Suppressor macrophage treated with lipopolysaccharide for 4 hours (primary cell): ENCODE measurements at regions not wholly inside any gene's neighbourhood (a gene's known extent, or its start where the extent isn't known, plus 50 kb on each side); places are given as distances from the start of the nearest gene placed in this dataset.
A peak's percentile ranks its signal among the peaks of the same experiment; 100 is the strongest.
"Not testable (repeated sequence)": the region's sequence is repeated elsewhere in the genome, so short reads cannot be mapped to it uniquely, and the experiment has no call there.

Experiments
- DNase-seq: peaks from one replicate; pipeline ENCODE4 v3.0.0-alpha.2; 2020

DNA sequence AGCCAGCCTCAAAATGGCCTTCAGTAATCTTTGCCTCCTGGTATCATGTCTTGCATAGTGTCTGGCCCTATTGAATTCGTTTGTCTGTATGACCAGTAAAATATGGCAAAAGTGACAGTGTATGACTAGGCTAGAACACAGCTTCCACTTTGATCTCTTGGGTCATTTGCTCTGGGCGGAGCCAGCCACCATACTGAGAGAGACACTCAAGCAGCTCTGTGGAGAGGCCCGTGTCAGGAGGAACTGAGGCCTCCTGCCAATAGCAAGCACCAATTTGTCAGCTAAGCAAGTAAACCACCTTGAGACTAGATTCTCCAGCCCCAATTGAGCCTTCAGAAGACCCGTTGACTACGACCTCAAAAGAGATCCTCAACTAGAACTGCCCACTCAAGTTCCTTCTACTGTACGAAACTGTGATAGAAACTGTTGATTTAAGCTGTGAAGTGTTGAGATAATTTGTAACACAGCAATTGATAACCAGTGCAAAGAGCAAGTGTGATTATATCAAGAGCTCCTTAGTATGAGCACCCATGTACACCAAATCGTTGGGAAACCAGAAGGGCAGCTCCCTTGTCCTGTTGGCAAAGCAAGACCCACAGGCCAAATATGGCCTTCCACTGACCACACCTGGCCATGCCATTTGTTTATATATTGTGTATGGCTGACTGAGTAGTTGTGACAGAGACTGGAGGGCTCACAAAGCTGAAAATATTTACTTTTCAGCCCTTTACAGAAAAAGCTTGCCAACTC lies 52.7 kb upstream of the SERBP1 start:
- no peak for DNase-seq

DNA sequence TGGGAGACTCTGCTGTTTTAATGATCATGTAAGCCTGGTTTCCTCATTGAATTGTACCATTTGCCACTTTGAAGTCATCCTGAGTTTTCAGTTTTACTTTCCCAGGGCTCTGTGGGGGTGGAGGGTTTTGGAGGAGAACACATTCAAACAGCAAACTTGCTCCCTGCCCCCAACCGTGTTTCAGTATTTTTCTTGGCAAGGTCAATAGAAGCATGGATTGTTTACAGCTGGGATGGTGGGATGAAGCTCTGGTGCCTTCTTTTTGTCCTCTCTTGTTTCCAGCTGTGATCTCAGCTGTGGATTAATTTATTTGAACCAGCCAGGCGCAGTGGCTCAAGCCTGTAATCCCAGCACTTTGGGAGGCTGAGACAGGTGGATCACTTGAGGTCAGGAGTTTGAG lies 54.3 kb upstream of the SERBP1 start:
- no peak for DNase-seq

DNA sequence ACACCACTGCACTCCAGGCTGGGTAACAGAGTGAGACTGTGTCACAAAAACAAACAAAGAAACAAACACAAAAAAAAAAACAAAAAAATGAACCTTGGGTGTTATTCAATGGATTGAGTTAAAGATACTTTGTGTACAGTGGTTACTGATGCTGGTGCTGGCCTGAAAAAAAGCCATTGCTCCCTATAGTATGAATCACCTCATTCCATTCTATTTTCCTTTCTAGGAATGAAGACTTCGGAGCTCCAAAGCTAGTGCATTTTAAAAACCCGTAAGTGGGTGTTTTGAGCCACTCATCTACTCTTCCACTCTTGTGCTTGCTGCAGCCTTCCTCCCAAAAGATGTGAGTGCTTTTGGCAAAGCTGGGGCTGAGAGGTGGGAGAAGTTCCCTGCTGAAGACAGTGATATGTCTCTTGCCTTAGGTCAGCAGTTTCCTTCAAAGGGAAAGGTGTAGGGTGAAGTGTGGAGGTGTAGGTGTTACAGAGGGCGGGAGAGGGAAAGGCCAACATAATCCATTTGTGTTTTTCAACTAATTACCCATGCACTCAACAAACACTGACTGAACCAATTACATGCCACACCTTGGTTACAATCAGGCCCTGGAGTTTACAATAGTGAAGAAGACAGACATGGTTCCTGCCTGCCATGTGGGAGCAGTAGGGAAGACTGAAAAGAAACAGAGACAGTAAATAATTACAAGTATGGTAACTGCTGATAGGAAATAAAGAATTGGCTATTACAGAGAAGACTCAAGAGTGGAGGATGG lies 55.0 kb upstream of the SERBP1 start:
- no peak for DNase-seq

DNA sequence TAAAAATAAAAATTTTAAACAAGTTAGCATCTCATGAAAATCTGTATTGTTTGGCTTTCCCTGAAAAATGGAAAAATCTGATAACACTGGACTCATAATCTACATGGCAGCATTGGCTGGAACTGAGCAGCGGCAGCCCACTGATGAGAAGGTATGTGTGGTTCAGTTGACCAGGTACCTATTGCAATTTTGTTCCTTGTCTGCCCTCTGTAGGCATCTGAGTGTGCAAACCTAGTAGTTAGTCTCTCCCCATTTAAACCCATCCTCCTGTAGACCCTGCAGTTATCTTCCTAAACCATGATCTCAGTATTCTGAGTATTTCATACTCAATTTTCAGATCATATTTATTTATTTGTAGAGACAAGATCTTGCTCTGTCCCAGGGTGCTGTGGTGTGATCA lies 59.4 kb upstream of the SERBP1 start:
- DNase-seq: no peak

DNA sequence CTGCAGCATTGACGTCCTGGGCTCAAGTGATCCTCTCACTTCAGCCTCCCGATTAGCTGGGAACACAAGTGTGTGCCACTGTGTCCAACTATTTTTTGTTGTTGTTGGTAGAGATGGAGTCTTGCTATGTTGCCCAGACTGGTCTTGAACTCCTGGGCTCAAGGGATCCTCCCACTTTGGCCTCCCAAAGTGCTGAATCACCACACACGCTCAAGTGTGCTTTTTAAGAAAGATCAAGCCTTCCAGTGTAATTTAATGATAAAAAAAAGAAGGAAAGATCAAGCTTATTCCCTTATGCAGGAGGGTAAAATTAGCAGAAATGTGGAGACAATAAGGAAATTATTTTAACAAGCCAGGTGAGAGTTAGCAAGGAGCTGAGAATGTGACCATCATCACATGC lies 61.1 kb upstream of the SERBP1 start:
- no peak for DNase-seq

DNA sequence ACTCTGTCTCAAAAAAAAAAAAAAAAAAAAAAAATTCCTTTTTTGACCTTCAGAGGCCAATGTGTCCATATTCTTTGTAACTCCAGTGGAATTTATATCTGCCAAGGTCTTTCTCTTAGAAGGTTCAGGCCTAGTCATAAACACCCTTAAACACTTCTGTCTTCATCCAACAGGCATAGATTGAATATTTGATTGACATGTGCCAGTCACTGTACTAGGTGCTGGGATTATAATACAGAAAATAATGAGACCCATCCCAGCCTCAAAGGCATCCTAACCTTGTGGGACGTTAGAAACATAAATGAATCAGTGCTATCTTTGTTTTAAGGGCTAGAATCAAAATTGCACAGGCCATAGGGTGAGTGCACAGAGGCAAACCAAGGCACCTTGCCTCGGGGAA lies 62.9 kb upstream of the SERBP1 start:
- DNase-seq: no peak

DNA sequence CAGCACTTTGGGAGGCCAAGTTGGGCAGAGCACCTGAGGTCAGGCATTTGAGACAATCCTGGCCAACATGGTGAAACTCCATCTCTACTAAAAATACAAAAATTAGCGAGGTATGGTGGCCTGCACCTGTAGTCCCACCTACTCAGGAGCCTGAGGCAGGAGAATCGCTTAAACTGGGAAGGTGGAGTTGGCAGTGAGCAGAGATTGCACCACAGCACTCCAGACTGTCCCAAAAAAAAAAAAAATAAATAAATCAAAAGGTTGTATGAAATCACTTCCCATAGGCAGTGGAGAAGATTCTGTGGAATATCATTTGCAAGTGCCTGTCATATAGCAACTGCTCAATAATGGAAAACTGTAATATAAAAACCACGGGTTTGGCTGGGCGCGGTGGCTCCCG lies 65.1 kb upstream of the SERBP1 start:
- no peak for DNase-seq

DNA sequence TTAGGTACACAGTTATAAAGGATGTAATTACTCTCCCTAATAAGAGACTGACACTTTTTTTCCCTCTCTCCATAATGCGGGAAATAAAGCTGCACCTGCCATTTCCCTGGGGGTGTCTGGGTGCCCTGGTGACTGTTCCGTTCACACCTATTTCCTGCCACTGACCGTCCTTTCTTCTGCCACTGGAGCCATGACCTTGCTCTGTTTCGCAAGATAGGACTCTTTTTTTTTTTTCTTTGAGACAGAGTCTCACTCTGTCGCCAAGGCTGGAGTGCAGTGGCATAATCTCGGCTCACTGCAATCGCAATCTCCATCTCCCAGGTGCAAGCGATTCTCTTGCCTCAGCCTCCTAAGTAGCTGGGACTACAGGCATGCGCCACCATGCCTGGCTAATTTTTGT lies 66.1 kb upstream of the SERBP1 start:
- no peak for DNase-seq

DNA sequence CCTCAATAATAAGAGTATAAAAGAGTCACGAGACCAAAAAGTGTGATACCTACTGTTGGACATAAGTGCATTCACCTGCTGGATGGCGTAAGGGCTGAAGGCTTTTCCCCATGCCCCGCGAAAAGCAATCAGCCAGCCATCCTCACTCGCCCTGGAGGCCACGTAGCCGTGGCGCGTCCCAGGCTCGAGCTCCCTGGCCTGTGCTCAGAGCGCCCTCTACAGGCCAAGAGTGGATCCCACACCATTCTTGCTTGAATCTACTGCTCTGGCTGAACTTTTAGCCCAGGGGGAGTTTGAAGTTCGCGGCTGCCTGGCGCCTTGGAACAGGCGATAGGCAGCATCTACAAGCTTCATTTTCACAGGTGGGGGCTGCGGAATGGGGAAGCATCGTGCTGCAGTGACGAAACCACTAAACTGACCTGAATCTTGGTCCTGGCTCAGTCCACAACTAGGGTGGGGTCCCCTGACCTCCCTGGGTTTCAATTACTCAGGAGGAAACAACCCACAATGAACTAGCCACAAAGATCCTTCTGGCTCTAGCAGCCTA lies 70.3 kb upstream of the SERBP1 start:
- DNase-seq: peak; percentile 92

DNA sequence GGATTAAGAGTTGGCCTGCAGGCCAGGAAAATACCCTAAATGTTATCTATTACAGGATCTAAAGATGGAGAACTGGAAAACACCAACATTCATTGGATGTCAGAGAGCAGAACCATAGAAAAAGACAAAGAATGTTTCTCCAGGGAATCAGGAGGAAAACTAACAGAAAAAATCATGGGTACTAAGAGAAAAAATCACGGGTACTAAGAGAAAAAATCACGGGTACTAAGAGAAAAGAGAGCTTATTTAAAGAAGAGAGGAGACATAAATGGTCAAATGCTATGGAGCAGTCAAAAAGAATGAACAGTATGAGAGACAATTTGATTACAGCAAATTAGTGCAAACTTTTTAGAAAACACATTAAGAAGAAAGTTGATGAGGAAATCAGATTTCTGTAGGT lies 73.8 kb upstream of the SERBP1 start:
- no peak for DNase-seq

DNA sequence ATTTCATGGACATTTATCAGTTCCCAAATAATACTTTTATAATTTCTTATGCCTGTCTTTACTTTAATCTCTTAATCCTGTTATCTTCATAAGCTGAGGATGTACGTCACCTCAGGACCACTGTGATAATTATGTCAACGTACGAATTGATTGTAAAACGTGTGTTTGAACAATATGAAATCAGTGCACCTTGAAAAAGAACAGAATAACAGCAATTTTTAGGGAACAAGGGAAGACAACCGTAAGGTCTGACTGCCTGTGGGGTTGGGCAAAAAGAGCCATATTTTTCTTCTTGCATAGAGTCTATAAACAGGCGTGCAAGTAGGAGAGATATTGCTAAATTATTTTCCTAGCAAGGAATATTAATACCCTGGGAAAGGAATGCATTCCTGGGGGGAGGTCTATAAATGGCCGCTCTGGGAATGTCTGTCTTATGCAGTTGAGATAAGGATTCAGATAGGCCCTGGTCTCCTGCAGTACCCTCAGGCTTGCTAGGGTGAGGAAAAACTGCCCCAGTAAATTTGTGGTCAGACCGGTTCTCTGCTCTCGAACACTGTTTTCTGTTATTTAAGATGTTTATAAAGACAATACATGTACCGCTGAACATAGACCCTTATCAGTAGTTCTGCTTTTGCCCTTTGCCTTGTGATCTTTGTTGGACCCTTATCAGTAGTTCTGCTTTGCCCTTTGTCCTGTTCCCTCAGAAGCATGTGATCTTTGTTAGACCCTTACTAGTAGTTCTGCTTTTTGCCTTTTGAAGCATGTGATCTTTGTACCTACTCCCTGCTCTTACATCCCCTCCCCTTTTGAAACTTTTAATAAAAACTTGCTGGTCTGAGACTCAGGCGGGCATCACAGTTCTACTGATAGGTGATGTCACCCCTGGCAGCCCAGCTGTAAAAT lies 83.4 kb upstream of the SERBP1 start:
- not testable (repeated sequence) for DNase-seq

DNA sequence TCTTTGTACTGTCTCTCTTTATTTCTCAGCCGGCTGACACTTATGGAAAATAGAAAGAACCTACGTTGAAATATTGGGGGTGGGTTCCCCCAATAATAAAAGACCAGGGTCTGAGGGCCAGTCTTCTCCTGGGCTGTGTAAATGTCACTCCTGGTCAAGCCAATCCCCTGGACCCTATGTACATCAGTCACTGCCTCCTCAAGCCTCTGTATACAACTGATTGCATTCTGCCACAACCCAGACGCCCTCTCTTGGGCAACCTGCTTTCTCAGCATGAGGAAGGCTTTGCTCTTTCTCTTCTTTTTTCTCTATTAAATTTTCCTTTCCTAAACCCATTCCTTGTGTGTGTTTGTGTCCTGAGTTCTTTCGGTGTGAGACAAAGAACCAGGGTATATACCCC lies 84.1 kb upstream of the SERBP1 start:
- DNase-seq: no peak

DNA sequence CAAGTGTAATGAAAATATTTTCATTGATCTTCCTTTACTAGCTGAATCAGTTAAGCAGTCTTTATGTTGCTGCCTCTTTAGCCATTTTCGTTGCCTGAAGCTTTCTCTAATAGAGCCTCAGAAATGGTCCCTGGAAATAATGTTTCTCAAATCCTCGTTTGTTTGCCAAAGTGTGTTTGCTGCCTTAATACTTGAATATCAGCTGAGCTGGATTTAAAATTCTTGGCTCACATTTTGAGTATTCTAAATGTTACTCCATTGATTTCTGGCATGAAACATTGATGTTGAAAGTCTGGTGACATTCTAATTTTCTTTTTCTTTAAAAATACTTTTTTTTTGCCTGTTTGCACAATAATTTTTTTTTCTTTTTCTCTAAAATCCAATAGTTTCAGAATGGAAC lies 84.6 kb upstream of the SERBP1 start:
- DNase-seq: no peak

DNA sequence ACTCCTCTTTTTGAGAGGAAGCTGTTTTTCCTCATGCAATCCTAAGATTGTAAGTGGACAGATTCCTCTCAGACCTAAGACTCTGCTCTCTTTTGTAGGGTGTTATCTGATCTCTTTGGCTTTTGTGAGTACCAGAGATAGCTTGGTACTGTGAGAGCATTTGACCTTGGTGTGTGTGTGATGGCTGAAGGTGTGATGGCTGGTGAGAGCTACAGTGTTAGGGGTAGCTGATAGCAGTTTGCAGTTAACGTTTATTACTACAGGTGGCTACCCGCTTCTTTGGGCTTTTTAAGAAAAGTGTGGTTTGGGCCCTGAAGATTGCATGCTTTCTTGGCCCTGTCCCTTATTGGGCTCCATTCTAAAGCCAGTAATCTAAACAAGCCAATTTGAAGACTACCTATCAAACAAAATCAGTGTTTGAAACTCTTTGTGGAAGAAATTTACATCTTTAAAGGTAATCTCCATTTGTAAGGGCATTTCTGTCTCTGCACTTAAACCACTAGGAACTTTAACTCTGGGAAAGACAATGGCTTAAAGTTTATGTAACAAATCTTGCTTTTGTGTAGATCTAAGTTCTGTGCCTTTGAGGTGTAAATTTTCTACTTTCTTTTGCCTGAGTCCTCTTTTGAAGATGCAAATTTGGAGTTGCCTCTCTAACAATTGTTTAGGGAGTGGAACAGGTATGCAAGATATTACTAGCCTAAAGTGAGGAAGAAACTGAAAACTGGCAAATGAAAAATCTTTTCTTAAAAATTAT lies 85.3 kb upstream of the SERBP1 start:
- no peak for DNase-seq

DNA sequence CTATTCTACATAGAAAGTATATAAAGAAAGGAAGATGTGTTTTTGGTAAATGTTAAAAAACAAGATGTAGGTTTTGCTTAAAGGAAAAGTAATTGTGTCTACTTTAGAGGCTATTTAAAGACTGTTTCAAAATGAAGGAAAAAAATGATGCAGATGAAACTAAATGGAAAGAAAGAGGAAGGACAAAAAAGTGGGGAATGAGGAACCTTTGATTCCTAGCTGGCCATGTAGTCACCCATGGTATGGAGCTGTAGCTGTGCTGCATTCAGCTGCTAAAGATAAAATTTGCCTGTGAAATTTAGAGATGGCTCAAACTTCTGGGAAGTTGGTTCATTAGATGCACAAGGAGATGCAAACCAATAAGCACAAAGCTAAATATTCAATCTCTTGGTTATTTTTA lies 86.8 kb upstream of the SERBP1 start:
- peak; percentile 55 for DNase-seq

DNA sequence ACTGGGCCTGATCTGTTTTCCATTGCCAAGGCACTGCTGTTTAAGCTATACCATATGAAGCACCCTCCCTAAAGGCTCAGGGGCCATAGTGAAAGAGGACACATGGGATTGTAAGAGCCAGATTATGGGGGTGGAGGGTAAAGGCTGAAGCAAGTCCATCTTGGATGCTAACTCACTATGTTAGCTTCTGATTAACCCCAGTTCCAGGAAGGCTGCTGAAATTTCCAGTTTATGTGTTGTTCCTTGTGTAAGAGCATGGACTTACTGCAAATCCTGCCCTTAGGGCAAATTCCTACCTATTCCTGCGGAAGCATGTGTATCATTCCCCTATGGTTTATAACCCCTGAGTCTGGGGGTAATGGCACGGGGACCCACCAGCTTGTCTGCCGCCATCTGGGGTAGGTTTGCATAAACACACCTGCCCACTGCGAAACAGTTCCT lies 91.8 kb upstream of the SERBP1 start:
- no peak for DNase-seq

DNA sequence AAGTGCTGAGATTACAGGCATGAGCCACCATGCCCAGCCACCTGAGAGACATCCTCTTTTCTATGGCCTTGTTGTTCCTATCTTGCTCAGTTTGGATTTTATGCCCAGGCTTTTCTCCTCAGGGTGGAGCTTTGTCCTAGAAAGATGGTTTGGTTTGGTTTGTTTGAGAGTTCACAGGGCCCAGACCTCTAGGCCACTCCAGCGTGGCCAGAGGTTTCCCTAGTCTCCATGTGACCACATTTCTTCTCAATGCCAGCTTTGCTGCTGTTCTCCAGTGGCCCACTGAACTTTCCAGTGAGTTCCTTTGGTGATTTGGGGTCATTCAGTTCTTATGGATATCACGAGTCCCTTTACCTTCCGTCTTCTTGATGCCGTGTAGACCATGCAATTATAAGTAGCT lies 92.6 kb upstream of the SERBP1 start:
- no peak for DNase-seq

DNA sequence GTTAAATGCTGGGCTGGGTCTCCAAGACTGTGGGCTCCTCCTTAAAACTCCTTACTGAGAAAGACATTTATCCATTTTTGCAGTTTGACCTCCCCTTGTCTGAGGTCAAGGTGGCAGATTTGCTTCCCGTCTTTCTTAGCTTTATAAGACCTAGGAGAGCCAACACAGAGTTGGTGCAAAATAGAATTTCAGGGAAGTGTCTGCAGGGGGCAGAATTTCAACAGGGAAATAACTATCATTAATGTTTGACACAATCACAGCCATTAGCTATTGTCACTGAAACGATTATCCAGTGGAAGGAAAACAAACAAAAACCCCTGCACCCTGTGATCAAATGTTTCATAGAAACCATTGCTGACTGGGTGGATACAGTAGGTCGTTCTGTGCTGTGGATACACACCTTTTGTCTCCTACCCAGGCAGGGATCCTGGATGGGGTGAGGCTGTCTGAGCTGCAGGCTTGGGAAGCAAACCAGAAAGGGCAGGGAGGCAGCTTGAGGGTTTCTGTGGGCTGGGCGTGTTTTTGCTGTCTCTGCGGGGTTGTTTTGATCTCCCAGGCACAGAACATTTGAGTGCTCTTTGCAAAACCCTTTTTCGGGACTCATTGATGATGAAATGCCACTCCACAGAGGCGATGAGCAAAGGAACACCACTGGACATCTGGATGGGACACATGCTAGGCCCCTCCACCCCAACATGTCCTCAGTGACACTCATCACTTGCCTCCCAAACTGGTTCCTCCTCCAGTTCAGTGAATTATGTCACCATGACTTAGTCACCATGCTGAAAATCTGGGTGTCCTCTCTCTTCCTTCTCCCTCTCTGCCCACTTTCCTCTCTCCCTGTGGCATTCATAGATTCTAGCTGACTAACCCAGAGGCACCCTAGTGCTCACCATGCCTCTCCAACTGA lies 94.2 kb upstream of the SERBP1 start:
- peak; percentile 62 for DNase-seq

DNA sequence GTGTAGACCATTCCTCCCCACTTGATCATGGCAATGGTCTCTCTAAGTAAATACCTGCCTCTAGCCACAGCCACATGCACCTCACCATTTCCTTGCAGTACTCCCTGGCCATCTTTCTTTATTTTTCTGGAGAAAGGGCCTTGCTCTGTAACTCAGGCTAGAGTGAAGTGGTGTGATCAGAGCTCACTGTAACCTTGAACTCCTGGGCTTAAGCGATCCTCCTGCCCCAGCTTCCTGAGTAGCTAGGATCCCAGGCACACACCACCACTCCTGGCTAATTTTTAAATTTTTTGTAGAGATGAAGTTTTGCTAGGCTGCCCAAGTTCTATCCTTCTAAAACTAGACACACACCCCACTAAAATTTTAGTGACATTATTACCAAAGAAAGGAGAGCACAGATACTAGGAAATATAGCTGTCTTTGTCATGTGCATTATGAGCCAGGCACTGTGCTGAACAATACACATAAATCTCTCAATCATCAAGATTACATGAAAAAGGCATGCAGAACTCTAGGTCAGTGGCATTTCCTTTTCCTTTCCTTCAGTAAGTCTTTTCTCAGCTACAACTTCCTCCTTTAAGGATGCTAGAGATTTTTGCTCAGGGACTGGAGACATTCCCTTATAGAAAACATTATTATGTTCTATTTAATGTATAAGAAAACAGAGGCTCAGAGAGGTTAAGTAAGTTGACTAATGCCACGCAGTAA lies 95.0 kb upstream of the SERBP1 start:
- DNase-seq: no peak

DNA sequence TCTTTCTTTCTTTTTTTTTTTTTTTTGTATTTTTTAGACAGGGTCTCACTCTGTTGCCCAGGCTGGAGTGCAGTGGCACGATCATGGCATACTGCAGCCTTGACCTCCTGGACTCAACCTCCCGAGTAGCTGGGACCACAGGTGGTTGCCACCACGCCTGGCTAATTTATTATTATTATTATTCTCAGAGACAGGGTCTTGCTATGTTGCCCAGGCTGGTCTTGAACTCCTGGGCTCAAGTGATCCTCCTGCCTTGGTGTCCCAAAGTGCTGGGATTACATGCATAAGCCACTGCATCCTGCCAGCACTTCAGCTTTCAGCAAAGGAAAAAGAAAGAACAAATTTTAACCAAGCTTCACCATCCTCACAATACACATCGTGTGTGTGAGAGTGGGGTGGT lies 97.9 kb upstream of the SERBP1 start:
- DNase-seq: no peak

DNA sequence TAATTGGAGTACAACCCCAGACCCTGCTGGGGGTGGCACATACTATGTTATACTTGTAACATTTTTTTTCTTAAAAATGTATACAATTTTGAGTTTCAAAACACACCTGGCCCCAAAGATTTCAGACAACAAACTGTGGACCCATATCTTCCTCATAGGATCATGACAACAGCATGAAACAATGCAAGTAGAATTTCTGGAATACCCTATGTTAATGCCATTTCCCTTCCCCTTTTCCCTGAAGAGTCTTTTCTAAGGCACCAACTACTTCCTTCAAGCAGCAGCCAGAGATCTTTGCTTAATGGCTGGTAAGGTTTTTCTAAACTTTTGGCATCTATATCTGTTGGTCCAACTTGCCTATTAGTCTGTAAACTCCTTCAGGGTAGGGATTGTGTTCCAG lies 99.9 kb upstream of the SERBP1 start:
- no peak for DNase-seq
